Gastroesophageal sphincter (tissue), 3 donors: ENCODE measurements at regions not wholly inside any gene's neighbourhood (a gene's known extent, or its start where the extent isn't known, plus 50 kb on each side); places are given as distances from the start of the nearest gene placed in this dataset.

Source experiments
- POLR2A ChIP-seq, 2 donors: fragments of 450-650 bp; IDR thresholded peaks; one replicate each; pipeline ENCODE4 v1.6.1; 2017; ENCODE audit warnings: antibody characterized with exemption in 2 of 2, mild to moderate bottlenecking in 2 of 2, moderate library complexity in 1 of 2
- TF ChIP-seq, protein P1 (sequence below), 4 experiments: fragments of 200-600 bp in 2 of 4; fragments of 450-650 bp in 2 of 4; sonication (generic) in 1 of 4; IDR thresholded peaks; one replicate each; pipeline ENCODE4 v1.5.1; 2017 to 2019; ENCODE audit warnings: antibody characterized with exemption in 4 of 4, mild to moderate bottlenecking in 2 of 4, moderate library complexity in 2 of 4

DNA sequence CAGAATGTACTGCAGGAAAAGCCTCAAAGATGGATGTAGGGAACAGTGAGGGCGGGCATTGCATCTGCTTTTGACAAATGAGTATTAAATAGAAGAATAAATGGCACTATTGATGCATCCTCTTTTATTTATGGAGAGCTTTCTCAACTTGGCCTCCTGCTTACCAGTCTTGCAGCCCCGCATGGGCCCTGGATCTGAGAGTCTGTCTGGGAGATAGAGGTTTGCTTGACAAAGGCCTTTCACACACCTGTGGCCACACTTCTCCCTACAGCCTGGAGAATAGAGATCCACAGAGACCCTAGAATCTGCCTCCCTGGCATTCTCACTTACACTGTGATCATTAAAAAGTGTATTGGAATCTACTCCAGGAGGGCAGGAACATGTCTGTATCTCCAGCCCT is 203.8 kb upstream of the CDH4 start:
- TF ChIP-seq, protein P1, sequence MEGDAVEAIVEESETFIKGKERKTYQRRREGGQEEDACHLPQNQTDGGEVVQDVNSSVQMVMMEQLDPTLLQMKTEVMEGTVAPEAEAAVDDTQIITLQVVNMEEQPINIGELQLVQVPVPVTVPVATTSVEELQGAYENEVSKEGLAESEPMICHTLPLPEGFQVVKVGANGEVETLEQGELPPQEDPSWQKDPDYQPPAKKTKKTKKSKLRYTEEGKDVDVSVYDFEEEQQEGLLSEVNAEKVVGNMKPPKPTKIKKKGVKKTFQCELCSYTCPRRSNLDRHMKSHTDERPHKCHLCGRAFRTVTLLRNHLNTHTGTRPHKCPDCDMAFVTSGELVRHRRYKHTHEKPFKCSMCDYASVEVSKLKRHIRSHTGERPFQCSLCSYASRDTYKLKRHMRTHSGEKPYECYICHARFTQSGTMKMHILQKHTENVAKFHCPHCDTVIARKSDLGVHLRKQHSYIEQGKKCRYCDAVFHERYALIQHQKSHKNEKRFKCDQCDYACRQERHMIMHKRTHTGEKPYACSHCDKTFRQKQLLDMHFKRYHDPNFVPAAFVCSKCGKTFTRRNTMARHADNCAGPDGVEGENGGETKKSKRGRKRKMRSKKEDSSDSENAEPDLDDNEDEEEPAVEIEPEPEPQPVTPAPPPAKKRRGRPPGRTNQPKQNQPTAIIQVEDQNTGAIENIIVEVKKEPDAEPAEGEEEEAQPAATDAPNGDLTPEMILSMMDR (IDR thresholded peaks at IDR 0.05), result no peak
- no peak for TF ChIP-seq POLR2A (IDR thresholded peaks at IDR 0.05)
